DMS 273 (cell line): ENCODE measurements at regions not wholly inside any gene's neighbourhood (a gene's known extent, or its start where the extent isn't known, plus 50 kb on each side); places are given as distances from the start of the nearest gene placed in this dataset.

Experiments used
- DNase-seq: peaks from one replicate; lab custom pipeline; 2025; ENCODE audit not compliant: unreplicated experiment; lab: John Stamatoyannopoulos, UW

DNA sequence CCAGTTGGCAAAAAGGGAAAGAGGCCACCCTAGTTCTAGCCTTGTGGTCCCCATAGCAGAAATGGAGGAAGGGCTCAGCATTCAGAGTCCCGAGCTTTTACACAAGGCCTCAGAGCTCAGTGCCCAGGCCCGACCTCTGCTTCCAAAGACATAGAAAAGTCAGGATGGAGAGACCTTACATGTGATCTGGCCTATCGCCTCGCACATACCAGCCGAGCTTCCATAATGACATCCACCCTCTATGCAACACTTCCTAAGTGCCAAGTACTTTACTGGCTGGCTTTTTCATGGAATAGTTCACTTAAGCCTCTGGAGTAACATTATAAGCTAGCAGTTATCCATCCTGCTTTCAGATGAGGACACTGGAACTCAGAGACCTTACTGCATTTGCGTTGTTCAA lies 275.9 kb downstream of the FAM43A start:
- DNase-seq, result no peak

DNA sequence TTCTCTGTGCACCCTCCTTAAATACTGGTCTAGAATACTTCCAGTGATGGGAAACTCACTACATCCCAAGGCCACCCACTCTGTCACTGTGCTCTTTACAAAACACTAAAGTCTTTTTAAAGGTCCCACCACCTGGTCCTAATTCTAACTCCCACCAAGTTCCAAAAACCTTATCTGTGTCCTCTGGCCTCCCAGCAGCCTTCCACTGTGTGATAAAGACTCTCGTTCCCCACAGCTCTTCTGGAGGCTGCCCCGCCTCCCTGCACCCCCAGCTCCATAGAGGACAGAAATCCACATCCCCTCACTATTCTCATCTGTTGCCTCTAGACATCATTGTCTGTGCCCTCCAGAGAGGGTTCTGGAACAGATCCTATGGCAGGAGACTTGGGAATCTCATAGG lies 276.4 kb downstream of the FAM43A start:
- DNase-seq, result no peak

DNA sequence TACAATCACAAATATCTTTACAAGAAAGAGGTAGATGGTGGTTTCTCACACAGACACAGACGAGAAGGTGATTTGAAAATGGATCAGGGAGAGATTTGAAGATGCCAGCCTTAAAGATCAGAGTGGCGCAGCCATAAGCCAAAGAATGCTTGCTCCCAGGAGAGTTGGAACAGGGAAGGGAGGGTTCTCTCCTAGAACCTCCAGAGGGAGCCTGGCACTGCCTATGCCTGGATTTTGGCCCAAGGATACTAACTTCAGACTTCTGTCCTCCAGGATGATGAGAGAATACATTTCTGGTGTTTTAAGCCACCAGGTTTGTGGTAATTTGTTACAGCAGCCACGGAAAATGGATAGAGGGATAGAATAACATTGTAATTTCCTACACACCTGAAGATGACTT lies 279.1 kb downstream of the FAM43A start:
- peak; percentile 34 for DNase-seq

DNA sequence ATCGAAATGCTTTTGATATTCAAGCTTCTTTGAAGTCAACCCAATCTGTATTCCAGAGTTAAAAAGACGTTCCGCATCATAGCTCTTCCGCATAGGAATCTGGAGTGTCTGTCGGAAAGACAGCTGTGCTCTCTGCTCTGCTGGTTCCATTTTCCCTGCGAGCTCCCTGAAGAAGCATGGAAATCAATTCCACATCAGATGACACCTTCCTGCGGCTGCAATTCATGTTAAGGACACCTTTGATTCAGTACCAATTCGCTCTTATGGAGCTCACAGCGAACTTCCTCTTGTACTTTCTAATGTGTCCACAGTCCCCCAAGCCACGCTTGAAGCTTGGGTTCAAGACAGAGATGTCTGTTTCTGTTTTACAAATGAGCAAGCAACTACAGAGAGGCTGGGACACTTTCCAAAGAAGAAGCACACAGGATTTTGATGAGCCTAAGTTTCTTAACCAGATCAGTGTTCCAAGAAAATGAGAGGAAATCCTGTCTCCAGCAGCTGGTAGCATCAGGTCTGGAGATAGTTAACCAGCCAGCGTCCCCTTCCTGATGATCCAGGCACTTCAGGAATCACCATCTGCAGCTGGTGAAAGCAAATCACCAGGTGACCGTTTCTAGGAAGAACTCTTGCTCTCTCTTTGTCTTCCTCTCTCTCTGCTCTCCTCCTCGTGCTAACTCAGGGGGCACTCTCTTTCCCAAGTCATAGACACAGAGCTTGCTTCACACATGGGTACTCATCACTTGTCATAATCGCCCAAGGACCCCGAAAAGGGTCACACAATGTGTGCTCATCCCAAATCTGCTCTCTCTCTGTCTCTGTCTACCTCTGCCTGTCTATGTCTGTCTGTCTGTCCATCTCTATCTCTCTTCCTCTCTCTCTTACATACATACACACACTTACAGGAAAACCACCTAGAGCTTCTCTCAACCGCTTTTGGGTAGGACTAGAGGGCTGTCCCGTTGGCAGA lies 281.8 kb downstream of the FAM43A start:
- no peak for DNase-seq

DNA sequence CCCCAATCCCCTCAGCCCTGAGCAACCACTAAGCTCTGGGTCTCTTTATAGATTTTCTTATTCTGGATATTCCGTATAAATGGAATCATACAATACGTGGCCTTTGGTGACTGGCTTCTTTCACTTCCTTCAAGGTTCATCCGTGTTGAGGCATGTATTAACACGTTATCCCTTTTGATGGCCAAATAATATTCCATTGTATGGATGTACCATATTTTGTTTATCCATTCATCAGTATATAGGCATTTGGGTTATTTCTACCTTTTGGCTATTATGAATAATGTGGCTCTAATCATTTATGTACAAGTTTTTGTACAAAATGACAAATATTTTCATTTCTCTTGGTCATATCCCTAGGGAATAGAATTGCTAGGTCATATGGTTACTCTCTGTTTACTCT lies 284.4 kb downstream of the FAM43A start:
- no peak for DNase-seq

DNA sequence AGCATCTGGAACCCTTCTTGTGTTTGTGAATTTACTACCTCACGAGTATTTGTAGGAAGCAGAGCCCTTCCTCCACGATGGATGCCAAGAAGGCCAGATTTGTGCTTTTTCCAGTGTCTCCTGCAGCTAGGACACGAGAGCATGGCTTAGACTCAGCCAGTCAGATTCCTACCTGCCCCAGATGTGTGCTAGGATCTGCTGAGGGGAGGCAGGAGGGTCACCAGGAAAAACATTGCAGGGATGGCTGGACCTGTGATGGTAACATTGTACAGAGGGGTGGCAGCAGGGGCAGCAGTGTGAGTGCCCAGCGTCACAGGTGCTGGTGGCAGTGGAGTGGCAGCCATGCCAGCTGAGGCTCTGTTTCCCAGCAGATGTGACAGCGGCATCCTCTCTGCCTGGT lies 285.3 kb downstream of the FAM43A start:
- no peak for DNase-seq

DNA sequence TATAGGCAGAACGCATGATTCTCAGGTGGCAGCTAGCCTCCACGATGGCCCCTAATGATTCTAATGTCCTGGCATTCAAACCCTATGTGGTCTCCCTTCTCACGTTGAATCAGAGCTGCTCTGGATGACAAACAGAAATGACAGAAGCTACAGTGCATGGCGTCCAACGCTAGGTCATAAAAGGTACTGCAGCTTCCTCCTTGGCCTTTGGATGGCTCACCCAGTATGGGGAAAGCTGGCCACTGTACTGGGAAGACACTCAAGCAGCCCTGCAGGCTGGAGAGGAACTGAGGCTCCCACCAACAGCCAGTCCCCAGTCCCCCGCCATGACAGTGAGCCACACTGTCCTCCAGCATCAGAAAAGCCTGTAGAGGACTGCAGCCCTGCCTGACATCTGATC lies 286.3 kb downstream of the FAM43A start:
- no peak for DNase-seq

DNA sequence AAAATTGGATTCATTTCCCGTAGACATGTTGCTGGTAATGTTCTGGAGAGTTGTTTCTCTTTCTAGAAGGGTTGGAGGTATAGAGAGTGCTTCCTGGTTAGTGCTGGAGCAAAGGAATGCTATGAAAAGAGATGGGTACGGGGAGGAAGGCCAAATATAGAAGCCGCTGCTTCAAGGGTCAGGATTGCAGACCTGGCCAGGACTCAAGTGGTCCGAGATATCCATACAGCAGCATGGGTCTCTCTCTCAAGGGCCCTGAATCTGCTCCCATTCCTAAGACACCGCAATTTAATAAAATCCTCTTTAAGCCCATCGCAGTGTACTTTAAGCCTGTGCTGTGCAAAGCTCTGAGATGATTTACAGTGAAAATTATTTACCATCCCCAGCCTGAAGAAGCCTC lies 287.0 kb downstream of the FAM43A start:
- no peak for DNase-seq

DNA sequence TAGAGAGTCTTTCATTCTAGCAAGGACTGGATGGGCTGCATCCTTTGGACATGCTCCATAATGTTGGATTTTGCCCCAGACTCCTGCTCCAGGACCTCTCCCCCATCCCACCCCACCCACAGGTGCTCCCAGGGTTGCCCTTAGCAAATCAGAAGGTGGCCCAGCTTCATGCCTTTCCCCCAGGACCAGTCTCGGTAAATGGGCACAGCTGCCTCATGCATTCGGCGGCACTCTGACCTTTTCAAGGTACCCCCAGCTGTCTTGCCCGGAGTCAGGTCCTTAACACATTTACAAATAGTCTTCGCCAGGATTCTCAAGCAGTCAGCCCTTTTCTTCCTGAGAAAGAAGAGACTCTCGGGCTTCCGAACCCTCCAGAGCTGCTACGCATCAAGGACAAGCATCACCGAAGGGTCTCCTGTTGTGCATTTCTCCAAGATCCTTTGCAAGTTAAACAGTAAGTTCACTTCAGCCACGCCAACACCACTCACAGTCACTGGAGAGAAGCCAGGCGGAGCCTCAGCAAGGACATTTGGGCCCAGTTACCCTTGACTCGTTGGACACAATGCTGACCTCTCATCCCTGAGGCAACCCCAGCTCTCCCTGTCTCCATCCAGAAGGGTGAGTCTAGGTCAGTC lies 287.8 kb downstream of the FAM43A start:
- DNase-seq, result no peak

DNA sequence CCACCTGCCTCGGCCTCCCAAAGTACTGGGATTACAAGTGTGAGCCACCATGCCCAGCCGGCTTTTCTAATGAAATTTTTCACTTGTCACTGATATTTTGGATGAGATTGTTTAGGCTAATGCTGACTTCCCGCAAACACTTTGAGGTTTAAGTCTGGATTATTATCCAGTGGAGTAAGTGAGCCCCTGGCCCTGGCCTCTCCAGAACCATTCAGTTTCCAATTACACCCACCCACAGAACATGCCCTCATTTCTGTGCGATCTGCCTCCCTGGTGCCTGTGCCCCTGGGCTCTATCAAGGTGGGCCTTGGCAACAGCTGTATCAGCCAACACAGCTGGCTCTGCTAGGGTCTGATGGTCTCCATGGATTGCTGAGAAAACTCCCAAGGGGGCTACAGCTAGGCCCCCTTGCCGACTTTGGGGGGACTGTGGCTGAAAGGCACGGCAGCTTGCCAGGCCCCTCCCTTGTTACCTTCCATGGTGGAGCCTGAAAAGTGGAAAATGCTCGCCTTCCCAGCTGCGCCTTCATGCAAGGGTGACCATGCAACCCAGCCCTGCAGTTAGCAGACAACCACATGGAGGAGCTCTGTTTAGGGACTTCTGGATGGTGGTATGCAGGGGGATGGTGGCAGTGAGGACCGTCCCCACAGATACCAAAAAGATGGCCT lies 288.9 kb downstream of the FAM43A start:
- DNase-seq, result no peak

DNA sequence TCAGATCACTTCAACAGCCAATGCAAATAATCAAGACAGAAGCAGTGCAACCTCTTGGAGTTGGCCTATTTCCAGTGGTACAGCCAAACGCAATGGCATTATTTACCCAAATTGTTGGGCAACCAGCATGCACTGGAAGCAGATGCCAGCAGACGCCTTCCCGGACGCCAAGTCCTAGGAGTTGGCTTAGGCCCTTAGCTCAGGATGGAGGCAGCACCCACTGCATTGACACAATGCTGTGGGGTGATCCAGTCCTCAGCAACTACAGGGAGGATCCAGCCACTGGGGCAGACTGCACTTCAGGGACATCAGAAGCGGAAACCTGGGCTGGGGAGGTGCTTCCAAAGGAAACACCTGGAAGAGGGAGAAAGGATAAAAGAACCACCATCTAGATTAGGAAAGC lies 290.4 kb downstream of the FAM43A start:
- DNase-seq, result no peak

DNA sequence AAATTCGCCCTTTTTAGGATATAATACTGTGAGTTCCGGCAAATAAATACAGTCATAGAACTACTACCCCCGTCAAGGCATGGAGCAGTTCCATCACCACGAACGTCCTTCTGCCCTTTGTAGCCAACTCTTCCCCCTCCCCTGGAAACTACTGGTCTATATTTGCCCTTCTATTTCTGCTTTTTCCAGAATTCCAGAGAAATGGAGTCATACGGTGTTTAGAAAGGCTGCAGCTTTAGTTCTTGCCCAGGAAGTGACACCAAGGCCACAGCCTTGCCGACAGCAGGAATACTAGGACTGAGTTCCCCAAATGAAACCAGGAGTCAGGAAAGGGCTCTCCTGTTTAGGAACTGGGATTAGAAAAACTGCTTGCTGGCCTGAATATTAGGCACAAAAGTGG lies 291.2 kb downstream of the FAM43A start:
- DNase-seq, result no peak

DNA sequence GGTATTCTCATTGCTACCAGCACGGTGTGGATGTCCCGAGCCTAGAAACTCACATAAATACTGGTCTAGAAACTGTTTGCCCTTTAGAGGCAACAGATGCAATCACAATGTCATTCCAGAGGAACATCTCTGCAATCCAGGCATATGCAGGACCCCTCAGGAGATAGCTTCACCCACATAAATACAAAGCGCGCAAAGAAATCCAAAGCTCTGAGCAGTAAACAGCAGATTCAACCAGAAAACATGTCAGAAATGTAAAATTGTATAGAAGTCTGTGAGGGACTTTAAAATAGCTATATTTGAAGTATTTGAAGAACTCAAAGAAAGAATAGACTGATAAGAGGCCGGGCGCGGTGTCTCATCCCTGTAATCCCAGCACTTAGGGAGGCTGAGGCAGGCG lies 291.7 kb downstream of the FAM43A start:
- no peak for DNase-seq

DNA sequence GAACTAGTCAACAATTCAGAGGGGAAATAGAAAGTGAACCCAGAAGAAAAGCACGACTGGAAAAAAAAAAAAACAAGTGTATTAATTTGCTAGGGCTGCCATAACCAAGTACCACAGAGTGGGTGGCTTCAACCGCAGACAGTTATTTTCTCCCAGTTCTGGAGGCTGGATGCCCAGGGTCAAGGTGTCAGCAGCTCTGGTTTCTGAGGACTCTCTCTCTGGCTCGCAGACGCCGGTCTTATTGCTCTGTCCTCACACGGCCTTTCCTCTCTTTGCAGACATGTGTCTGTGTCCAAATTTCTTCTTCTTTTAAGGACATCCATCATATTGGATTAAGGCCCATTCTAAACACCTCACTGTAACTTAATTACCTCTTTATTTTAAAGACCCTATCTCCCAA lies 291.8 kb downstream of the XXYLT1 start:
- DNase-seq, result no peak

DNA sequence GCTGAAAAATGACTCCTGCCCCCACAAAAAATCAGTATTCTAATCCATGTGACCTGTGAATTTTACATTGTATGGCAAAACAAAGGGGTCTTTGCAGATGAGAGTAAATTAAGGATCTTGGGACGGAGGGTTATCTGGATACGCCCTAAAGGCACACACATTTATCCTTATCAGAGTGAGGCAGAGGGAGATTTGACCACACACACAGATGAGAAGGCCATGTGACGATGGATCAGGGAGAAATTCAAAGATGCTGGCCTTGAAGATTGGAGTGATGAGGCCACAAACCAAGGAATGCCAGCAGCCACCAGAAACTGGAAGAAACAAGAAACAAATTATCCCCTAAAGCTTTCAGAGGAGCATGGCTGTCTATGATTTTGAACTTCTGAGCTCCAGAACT lies 288.5 kb downstream of the XXYLT1 start:
- DNase-seq, result no peak

DNA sequence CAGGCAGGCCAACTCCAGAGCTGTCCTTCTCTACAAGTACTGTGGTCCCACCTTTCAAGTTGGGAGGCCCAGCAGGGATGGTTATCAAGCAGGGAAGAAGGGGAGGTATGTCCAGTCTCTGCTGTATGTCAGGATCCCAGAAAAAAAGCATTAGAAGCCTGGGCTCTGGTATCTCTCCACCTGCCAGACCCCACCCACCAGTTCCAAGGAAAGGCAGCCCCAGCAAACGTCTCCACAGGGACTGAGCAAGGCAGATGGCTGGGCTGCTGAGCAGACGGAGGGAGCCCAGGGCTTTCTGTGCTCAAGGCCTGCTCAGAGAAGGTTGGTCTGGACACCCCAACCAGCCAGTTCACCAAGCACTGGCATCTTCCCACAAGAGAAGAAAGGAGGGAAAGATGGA lies 287.8 kb downstream of the XXYLT1 start:
- peak; percentile 72 for DNase-seq

DNA sequence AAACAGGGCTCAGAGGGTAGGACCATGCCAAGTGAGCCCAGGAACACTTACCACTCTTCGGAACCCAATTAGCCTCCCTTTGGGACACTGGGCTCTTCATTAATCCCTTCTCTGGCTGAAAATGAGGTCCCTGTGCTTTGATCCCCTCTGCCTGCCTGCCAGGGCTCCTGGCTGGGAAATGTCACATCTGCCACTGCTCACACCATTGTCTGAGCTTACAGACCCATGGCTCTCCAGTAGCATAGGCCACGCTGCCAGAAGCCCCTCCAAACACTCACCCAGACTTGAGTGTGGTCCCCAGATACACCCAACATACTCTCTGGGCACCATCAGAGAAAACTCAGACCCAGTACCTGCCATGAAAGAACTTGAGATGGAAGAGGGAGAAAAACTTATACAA lies 287.3 kb downstream of the XXYLT1 start:
- no peak for DNase-seq

DNA sequence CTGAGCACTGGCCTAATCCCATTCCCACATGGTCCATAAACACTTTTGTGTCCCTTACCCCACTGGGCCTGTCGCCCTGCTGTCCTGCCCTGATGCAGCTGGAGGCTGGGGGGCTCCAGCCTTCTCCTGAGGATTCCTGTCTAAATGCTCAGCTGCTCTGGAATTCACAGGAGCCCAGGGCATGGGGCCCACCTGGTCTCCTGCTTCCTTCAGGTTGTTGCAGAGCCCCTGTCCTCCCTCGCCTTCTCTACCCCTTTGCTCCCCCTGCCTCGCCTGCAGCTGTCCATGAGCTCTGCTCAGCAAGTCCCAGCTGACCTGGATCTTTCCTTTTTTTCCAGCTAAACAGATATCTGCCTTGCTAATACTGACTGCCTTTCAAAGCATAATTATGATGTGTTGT lies 286.9 kb downstream of the XXYLT1 start:
- DNase-seq, result no peak

DNA sequence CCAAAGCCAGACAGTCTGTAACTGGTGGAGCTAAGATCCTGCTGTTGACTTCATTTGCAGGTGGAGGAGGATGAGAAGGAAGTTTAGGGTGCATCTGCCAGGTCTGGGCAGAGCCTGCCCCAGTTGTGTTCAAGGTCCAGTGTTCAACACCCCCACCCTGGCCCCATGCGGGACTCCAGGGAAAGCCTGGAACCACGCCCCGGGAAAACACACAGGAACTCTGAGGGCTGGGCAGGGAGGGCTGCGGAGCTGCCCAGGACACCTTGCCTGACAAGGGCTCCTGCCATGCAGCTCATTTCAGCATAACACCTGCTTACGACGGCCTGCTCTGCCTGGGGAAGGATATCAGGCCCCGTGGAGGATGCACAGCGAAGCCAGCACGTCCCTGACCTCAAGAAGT lies 286.3 kb downstream of the XXYLT1 start:
- DNase-seq, result no peak

DNA sequence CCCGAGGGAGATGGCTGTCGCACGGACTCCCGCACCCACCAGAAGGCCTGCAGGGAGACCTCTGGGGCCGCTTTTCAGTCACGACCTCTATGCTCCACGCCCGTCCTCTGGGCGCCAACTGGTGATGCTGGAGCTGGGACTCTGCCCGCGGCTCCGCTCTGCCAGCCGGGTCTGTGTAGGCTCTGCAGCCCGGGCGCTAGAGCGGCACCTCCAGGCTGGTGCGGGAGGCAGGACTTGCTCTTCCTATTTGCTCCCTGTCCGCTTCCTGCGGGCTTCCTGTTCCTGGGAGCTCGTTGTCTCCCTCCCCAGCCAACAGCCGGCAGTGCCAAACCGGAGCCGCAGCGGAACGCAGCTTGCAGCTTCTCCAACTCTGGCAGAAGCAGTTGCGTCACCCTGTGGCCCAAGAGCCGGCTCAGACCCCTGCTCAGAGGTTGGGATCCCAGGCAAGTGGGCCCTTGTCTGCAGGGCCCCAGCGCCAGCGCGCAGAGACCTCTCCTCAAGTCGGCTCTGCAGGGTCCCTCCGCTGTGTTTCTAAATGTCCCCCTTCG lies 285.9 kb downstream of the XXYLT1 start:
- DNase-seq, result peak; percentile 97

DNA sequence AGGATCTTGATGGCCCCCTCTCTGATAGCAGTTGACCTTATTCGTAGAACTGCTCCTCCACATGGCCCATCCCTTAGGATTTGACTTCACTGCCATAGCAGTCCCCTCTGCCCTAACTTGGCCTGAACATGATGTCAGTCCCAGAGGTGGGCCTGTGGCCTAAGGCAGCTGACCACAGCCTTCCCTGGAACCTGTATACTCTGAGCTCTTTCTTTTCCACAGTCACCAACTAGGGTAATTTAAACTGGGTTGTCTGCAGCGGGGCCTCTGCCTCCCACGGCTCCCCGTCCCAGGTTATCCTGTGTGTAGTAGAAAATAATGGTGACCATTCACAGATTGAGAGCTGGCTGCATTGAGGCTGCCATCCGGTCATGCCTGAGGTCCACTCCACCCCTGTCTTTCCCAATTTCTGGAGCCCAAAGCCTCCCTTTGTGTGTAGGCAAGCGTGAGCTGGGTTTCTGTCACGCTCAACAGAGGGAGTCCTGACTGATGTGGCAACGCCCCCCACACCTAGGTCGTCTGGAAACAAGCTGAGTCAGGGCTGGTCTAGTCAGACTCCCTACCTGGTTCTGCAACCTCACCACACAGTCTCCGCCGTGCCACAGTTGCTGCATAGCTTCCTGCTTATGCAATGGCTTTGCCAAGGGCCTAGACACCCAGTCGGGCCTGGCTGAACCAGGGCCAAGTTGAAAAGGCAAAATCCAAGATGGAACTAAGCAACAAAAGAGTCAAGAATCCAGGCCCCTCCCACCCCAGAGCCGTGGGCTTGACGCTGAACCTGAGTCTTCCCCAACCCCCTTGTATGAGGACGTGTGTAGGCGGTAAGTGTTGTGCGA lies 284.5 kb downstream of the XXYLT1 start:
- DNase-seq, result no peak
